ENCODE measurements at regions not wholly inside any gene's neighbourhood (a gene's known extent, or its start where the extent isn't known, plus 50 kb on each side); places are given as distances from the start of the nearest gene placed in this dataset.

DNA sequence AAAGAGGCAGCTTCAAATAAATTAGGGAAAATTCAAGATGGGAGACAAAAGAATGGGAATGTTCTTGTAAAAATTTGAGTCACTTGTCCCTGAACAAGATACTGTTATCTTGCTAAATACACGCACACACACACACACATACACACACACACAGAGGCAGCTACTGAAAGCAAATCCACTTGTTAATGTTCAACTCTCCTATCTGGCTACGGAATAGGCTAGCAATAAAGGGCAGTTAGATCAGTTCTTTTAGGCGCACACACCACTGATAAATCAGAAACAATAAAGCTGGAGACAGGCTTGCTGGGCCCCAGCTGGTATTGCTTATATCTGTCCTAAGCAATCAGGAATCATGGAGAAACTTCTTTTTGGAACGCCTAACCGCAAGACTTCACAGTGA lies 461.6 kb downstream of the BCL11A start:
- TF ChIP-seq, protein P1, sequence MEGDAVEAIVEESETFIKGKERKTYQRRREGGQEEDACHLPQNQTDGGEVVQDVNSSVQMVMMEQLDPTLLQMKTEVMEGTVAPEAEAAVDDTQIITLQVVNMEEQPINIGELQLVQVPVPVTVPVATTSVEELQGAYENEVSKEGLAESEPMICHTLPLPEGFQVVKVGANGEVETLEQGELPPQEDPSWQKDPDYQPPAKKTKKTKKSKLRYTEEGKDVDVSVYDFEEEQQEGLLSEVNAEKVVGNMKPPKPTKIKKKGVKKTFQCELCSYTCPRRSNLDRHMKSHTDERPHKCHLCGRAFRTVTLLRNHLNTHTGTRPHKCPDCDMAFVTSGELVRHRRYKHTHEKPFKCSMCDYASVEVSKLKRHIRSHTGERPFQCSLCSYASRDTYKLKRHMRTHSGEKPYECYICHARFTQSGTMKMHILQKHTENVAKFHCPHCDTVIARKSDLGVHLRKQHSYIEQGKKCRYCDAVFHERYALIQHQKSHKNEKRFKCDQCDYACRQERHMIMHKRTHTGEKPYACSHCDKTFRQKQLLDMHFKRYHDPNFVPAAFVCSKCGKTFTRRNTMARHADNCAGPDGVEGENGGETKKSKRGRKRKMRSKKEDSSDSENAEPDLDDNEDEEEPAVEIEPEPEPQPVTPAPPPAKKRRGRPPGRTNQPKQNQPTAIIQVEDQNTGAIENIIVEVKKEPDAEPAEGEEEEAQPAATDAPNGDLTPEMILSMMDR (IDR thresholded peaks at IDR 0.05; ENCODE audit: poor library complexity, severe bottlenecking): no peak
- no peak for TF ChIP-seq EZH2 (IDR thresholded peaks at IDR 0.05; ENCODE audit: borderline replicate concordance, insufficient read depth, low read length, poor library complexity, severe bottlenecking)
- no peak for TF ChIP-seq POLR2AphosphoS5 (IDR thresholded peaks at IDR 0.05)
- no peak for TF ChIP-seq RAD21 (conservative IDR thresholded peaks at IDR 0.05)
- TF ChIP-seq TAF1 (IDR thresholded peaks at IDR 0.05; ENCODE audit: low read depth): no peak
